Transverse colon (tissue), 4 donors: ENCODE measurements at regions not wholly inside any gene's neighbourhood (a gene's known extent, or its start where the extent isn't known, plus 50 kb on each side); places are given as distances from the start of the nearest gene placed in this dataset.

Experiments used
- CTCF ChIP-seq, 5 experiments: fragments of 200-600 bp in 3 of 5; fragments of 450-650 bp in 2 of 5; sonication (generic) in 3 of 5; IDR thresholded peaks; 1 replicate in 2 of 5; 2 replicates in 3 of 5; pipeline ENCODE4 v1.5.1; 2016 to 2017; ENCODE audit warnings: antibody characterized with exemption in 5 of 5, inconsistent platforms in 3 of 5, mild to moderate bottlenecking in 2 of 5, moderate library complexity in 1 of 5
- POLR2A ChIP-seq: fragments of 450-650 bp; IDR thresholded peaks from one replicate; pipeline ENCODE4 v1.6.1; 2016; ENCODE audit warnings: antibody characterized with exemption, mild to moderate bottlenecking, moderate library complexity
- POLR2AphosphoS5 ChIP-seq, 3 donors: sonication (generic); formaldehyde crosslinking; IDR thresholded peaks; one replicate each; pipeline ENCODE4 v1.6.1; 2016; ENCODE audit warnings: antibody characterized with exemption in 3 of 3

- no peak for TF ChIP-seq CTCF (IDR thresholded peaks at IDR 0.05)
- TF ChIP-seq POLR2AphosphoS5 (IDR thresholded peaks at IDR 0.05), result no peak
- no peak for TF ChIP-seq POLR2A
Measured at GRCh38 chr2:145591109-145591809, 1071.3 kb upstream of the ZEB2 start.
